ENCODE measurements at regions not wholly inside any gene's neighbourhood (a gene's known extent, or its start where the extent isn't known, plus 50 kb on each side); places are given as distances from the start of the nearest gene placed in this dataset.
"Not testable (repeated sequence)": the region's sequence is repeated elsewhere in the genome, so short reads cannot be mapped to it uniquely, and the experiment has no call there.

GRCh38 chr12:17017402-17017801 is 411.4 kb upstream of the LMO3 start:
- DNase-seq (ENCODE audit: insufficient read length, low spot score) (no peak), FAIRE-seq (no peak)
- TF ChIP-seq CTCF (IDR thresholded peaks at IDR 0.05; ENCODE audit: insufficient read depth, missing control alignments), result no peak

- DNase-seq (ENCODE audit: insufficient read length, low spot score), result no peak
- no peak for FAIRE-seq
- TF ChIP-seq CTCF (IDR thresholded peaks at IDR 0.05; ENCODE audit: insufficient read depth, missing control alignments), result no peak
Observed at GRCh38 chr12:17016116-17016864, 410.3 kb upstream of the LMO3 start.

GRCh38 chr12:17015501-17015900 is 409.5 kb upstream of the LMO3 start:
- DNase-seq (ENCODE audit: insufficient read length, low spot score), result no peak
- FAIRE-seq, result no peak
- no peak for TF ChIP-seq CTCF (IDR thresholded peaks at IDR 0.05; ENCODE audit: insufficient read depth, missing control alignments)

GRCh38 chr12:17007442-17008040 is 401.6 kb upstream of the LMO3 start:
- FAIRE-seq, result not testable (repeated sequence)

GRCh38 chr12:16998538-16998937 is 392.6 kb upstream of the LMO3 start:
- DNase-seq (ENCODE audit: insufficient read length, low spot score); FAIRE-seq: not testable (repeated sequence)

More at GRCh38 chr12:17007442-17008040, 401.6 kb upstream of the LMO3 start:
- not testable (repeated sequence) for DNase-seq (ENCODE audit: insufficient read length, low spot score)

- FAIRE-seq (no peak), DNase-seq (ENCODE audit: insufficient read length, low spot score) (no peak)
- no peak for TF ChIP-seq CTCF (IDR thresholded peaks at IDR 0.05; ENCODE audit: insufficient read depth, missing control alignments)
Observed at GRCh38 chr12:16984484-16984883, 378.5 kb upstream of the LMO3 start.

- DNase-seq (ENCODE audit: insufficient read length, low spot score), result no peak
- TF ChIP-seq CTCF (IDR thresholded peaks at IDR 0.05; ENCODE audit: insufficient read depth, missing control alignments), result no peak
- no peak for FAIRE-seq
Observed at GRCh38 chr12:16972923-16973770, 367.2 kb upstream of the LMO3 start.

- no peak for TF ChIP-seq CTCF (IDR thresholded peaks at IDR 0.05; ENCODE audit: insufficient read depth, missing control alignments)
- no peak for FAIRE-seq
- no peak for DNase-seq (ENCODE audit: insufficient read length, low spot score)
Observed at GRCh38 chr12:16962889-16963288, 356.9 kb upstream of the LMO3 start.

Data from D721Med (cell line).